ENCODE measurements at regions not wholly inside any gene's neighbourhood (a gene's known extent, or its start where the extent isn't known, plus 50 kb on each side); places are given as distances from the start of the nearest gene placed in this dataset.

DNA sequence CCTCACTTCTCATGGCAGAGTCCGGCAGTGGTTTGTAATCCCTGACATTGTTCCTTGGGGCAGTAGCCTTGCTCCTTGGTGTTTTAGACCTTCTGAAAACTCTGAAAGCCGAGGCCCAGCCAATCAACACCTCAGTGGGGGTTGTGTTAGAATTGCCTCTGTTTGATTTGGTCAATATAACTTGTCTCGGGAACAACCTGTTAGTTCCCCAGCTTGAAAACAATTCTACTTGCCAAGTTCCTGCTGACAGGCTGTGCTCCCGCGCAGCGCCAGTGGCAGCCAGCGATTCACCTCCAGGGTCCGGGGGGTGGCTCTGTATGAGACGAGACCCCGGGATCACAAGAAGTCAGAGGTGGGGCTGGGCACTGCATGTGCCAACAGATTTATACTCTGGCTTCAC, 81.4 kb upstream of the MEDAG start:
- H3K18ac ChIP-seq (ENCODE audit: extremely low read depth, low read length): no peak overlapping the region
- ChIA-PET POLR2A (ENCODE audit: partially characterized antibody) (no interaction called here), CTCF (ENCODE audit: partially characterized antibody) (no interaction called here)
- no peaks in the 10 kb centered on the region for H4K20me1 ChIP-seq (replicated peaks in 1 of 2; ENCODE audit: control insufficient read depth in 1 of 2, insufficient read depth in 2 of 2, low read length in 2 of 2)
- no peak overlapping the region for H3K56ac ChIP-seq (replicated peaks; ENCODE audit: insufficient read length, low read depth, low read length)
- no peak overlapping the region for H2BK5ac ChIP-seq (ENCODE audit: low read depth, low read length)
- H3K27ac ChIP-seq (ENCODE audit: low read depth, low read length): no peak overlapping the region
- no peak overlapping the region for H2AFZ ChIP-seq (ENCODE audit: low read length)
- H3K27me3 ChIP-seq (replicated peaks in 1 of 4; ENCODE audit: control insufficient read depth in 3 of 4, extremely low read depth in 1 of 4, insufficient read depth in 3 of 4, low read length in 3 of 4): peaks cover 0 to 16% (median 12%) of the 10 kb centered on the region in 4 experiments; a peak in 4 of 7 replicates
- H3K14ac ChIP-seq (ENCODE audit: insufficient read length): no peak overlapping the region
- no peak overlapping the region for H2BK120ac ChIP-seq (replicated peaks; ENCODE audit: low read depth, low read length)
- TF ChIP-seq SP4 (IDR thresholded peaks at IDR 0.05; ENCODE audit: low read length) (no peak), BACH1 (IDR thresholded peaks at IDR 0.05; ENCODE audit: low read length) (no peak), CREB1 (IDR thresholded peaks at IDR 0.05) (no peak), JUND (IDR thresholded peaks at IDR 0.05; ENCODE audit: low read length) (no peak), RBBP5 (IDR thresholded peaks at IDR 0.05; ENCODE audit: borderline replicate concordance, low read depth, low read length) (no peak), SP2 (IDR thresholded peaks at IDR 0.05; ENCODE audit: low read length) (no peak), RFX5 (IDR thresholded peaks at IDR 0.05; ENCODE audit: borderline replicate concordance, low read depth, low read length) (no peak), CBX8 (IDR thresholded peaks at IDR 0.05; ENCODE audit: borderline replicate concordance, low read depth, low read length) (no peak), SUZ12 (IDR thresholded peaks at IDR 0.05; ENCODE audit: low read length) (no peak), GABPA (IDR thresholded peaks at IDR 0.05; ENCODE audit: borderline replicate concordance, insufficient read depth, low read length) (no peak), ZNF274 (IDR thresholded peaks at IDR 0.05; ENCODE audit: borderline replicate concordance, extremely low read depth, low read length) (no peak), CHD1 (IDR thresholded peaks at IDR 0.05; ENCODE audit: low read depth, low read length) (no peak), RNF2 (IDR thresholded peaks at IDR 0.05; ENCODE audit: borderline replicate concordance, low read depth, low read length, missing control alignments, poor library complexity, severe bottlenecking) (no peak), PHF8 (conservative IDR thresholded peaks at IDR 0.05; ENCODE audit: low read depth, low read length) (no peak)
- TF ChIP-seq, protein P1, sequence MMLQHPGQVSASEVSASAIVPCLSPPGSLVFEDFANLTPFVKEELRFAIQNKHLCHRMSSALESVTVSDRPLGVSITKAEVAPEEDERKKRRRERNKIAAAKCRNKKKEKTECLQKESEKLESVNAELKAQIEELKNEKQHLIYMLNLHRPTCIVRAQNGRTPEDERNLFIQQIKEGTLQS (IDR thresholded peaks at IDR 0.05; ENCODE audit: insufficient read depth, low read depth, low read length): no peak
- no peak overlapping the region for H3K4me3 ChIP-seq (ENCODE audit: extremely low read depth in 1 of 4, insufficient read depth in 2 of 4, low read depth in 3 of 4, low read length in 4 of 4)
- no peak overlapping the region for H4K5ac ChIP-seq (ENCODE audit: insufficient read length, low read depth, low read length)
- WGBS, 2 experiments (ENCODE audit: extremely low coverage in 1 of 2, insufficient coverage in 1 of 2, insufficient read length in 1 of 2, insufficient replicate concordance in 2 of 2, low coverage in 1 of 2, low lambda C conversion rate in 2 of 2, missing lambda C conversion rate in 1 of 2): 88% methylated on average over 10 of the region's 10 CpGs; no CpG with 5 or more reads in 1 of the 2 experiments
- no peak overlapping the region for H4K91ac ChIP-seq (replicated peaks; ENCODE audit: insufficient read length, low read length)
- H2BK20ac ChIP-seq (ENCODE audit: low read length): no peak overlapping the region
- no peak overlapping the region for H2AK5ac ChIP-seq (ENCODE audit: low read depth, low read length)
- no peaks in the 10 kb centered on the region for H3K9me3 ChIP-seq (ENCODE audit: insufficient read depth in 2 of 2, low read depth in 1 of 2, low read length in 1 of 2)
- H3K4ac ChIP-seq (replicated peaks; ENCODE audit: insufficient read length, low read depth, low read length): no peak overlapping the region
- no peak overlapping the region for H3K23ac ChIP-seq (ENCODE audit: insufficient read length)
- no peak overlapping the region for H3K4me2 ChIP-seq (ENCODE audit: insufficient read depth in 1 of 2, low read depth in 2 of 2, low read length in 2 of 2)
- H3K36me3 ChIP-seq (ENCODE audit: control insufficient read depth in 2 of 4, insufficient read depth in 4 of 4, low read length in 3 of 4): no peaks in the 10 kb centered on the region
- no peak overlapping the region for H3K9ac ChIP-seq (replicated peaks in 1 of 4; ENCODE audit: extremely low read depth in 1 of 4, low read depth in 3 of 4, low read length in 3 of 4)
- no peak for DNase-seq (ENCODE audit: low read depth in 1 of 2, low spot score in 2 of 2)
- H2BK15ac ChIP-seq (ENCODE audit: low read length): no peak overlapping the region
- H3K79me2 ChIP-seq (ENCODE audit: control insufficient read depth in 1 of 2, insufficient read depth in 2 of 2, low read length in 2 of 2): no peaks in the 10 kb centered on the region
- H3K23me2 ChIP-seq (ENCODE audit: low read depth, low read length): no peaks in the 10 kb centered on the region; the same call in 1 of the 2 replicates
- H4K8ac ChIP-seq (ENCODE audit: extremely low read depth, insufficient read depth, low read length): no peak overlapping the region
- H3K4me1 ChIP-seq (replicated peaks in 1 of 4; ENCODE audit: control insufficient read depth in 3 of 4, insufficient read depth in 4 of 4, low read length in 3 of 4): 0 out of 7 replicates have a peak, but pooled peaks cover 0 to 4% (median 1%) of the 10 kb centered on the region in 4 experiments
- no peaks in the 10 kb centered on the region for H3K79me1 ChIP-seq (ENCODE audit: low read depth, low read length)
- no peak for FAIRE-seq
- H2BK12ac ChIP-seq (ENCODE audit: low read depth, low read length): no peak overlapping the region

Data from H1 (cell line).